H9 (cell line): ENCODE measurements at regions not wholly inside any gene's neighbourhood (a gene's known extent, or its start where the extent isn't known, plus 50 kb on each side); places are given as distances from the start of the nearest gene placed in this dataset.

ENCODE experiments used
- DNase-seq: peaks from one replicate; pipeline ENCODE4 v3.0.0-alpha.2; 2017
- H2AFZ ChIP-seq: one replicate; pipeline ENCODE4 v1.6.1; 2013; ENCODE audit warnings: mild to moderate bottlenecking, low read length, control low read depth, moderate library complexity
- H2AK5ac ChIP-seq: 2 replicates; pipeline ENCODE4 v1.6.1; 2013; ENCODE audit warnings: low read length, control low read depth, mixed read lengths; ENCODE audit not compliant: insufficient read length
- H2BK120ac ChIP-seq: one replicate; pipeline ENCODE4 v1.6.1; 2013; ENCODE audit warnings: low read depth, mild to moderate bottlenecking, low read length, control low read depth, inconsistent platforms; ENCODE audit not compliant: poor library complexity, severe bottlenecking
- H2BK12ac ChIP-seq: 2 replicates; pipeline ENCODE4 v1.6.1; 2013; ENCODE audit warnings: low read length, control low read depth, mixed read lengths, low read depth; ENCODE audit not compliant: insufficient read length
- H2BK15ac ChIP-seq: 2 replicates; pipeline ENCODE4 v1.6.1; 2013; ENCODE audit warnings: low read depth, low read length, control low read depth
- H2BK20ac ChIP-seq: one replicate; pipeline ENCODE4 v1.6.1; 2013; ENCODE audit warnings: low read depth, mild to moderate bottlenecking, low read length, control low read depth, inconsistent platforms; ENCODE audit not compliant: poor library complexity, severe bottlenecking
- H2BK5ac ChIP-seq: 2 replicates; pipeline ENCODE4 v1.6.1; 2013; ENCODE audit warnings: low read length, control low read depth, mixed read lengths; ENCODE audit not compliant: insufficient read length
- H3K14ac ChIP-seq: 2 replicates; pipeline ENCODE4 v1.6.1; 2013; ENCODE audit warnings: low read length, control low read depth; ENCODE audit not compliant: insufficient read depth
- H3K18ac ChIP-seq: 2 replicates; pipeline ENCODE4 v1.6.1; 2013; ENCODE audit warnings: low read depth, mild to moderate bottlenecking, mixed read lengths, low read length, control low read depth; ENCODE audit not compliant: insufficient read length
- H3K23ac ChIP-seq: 2 replicates; pipeline ENCODE4 v1.6.1; 2013; ENCODE audit warnings: low read length, control low read depth, mixed read lengths, low read depth; ENCODE audit not compliant: insufficient read length
- H3K23me2 ChIP-seq: 2 replicates; pipeline ENCODE4 v1.6.1; 2013; ENCODE audit warnings: low read depth, mild to moderate bottlenecking, mixed read lengths, low read length, control low read depth; ENCODE audit not compliant: insufficient read length, poor library complexity, severe bottlenecking
- H3K27ac ChIP-seq: 2 replicates; pipeline ENCODE4 v1.5.1; 2013; ENCODE audit warnings: low read length, control low read depth, mixed read lengths, low read depth; ENCODE audit not compliant: insufficient read length
- H3K27me3 ChIP-seq: 2 replicates; pipeline ENCODE4 v1.6.1; 2013; ENCODE audit warnings: low read length, control low read depth, inconsistent platforms; ENCODE audit not compliant: insufficient read depth
- H3K4ac ChIP-seq: 2 replicates; pipeline ENCODE4 v1.6.1; 2013; ENCODE audit warnings: low read depth, mild to moderate bottlenecking, control low read depth, inconsistent platforms, low read length, moderate library complexity
- H3K4me1 ChIP-seq: 2 replicates; pipeline ENCODE4 v1.6.1; 2013; ENCODE audit warnings: low read length, control low read depth, inconsistent platforms; ENCODE audit not compliant: insufficient read depth
- H3K4me2 ChIP-seq: 2 replicates; pipeline ENCODE4 v1.6.1; 2013; ENCODE audit warnings: low read length, control low read depth, mixed read lengths; ENCODE audit not compliant: insufficient read length, insufficient read depth
- H3K56ac ChIP-seq: 2 replicates; pipeline ENCODE4 v1.6.1; 2013; ENCODE audit warnings: low read depth, mild to moderate bottlenecking, mixed read lengths, low read length, control low read depth; ENCODE audit not compliant: insufficient read length
- H3K79me1 ChIP-seq: 2 replicates; pipeline ENCODE4 v1.6.1; 2013; ENCODE audit warnings: low read depth, mild to moderate bottlenecking, moderate library complexity, low read length, control low read depth, inconsistent platforms; ENCODE audit not compliant: insufficient read depth, poor library complexity, severe bottlenecking
- H3K79me2 ChIP-seq: 2 replicates; pipeline ENCODE4 v1.6.1; 2013; ENCODE audit warnings: low read length, control low read depth, inconsistent platforms; ENCODE audit not compliant: insufficient read depth
- H3K9ac ChIP-seq: 2 replicates; pipeline ENCODE4 v1.6.1; 2013; ENCODE audit warnings: low read length, control low read depth, mixed read lengths; ENCODE audit not compliant: insufficient read length; ENCODE audit errors: extremely low read depth
- H3K9me3 ChIP-seq: one replicate; pipeline ENCODE4 v1.6.1; 2013; ENCODE audit warnings: low read depth, low read length, inconsistent platforms; ENCODE audit not compliant: control insufficient read depth
- H3T11ph ChIP-seq: one replicate; pipeline ENCODE4 v1.6.1; 2013; ENCODE audit warnings: mild to moderate bottlenecking, low read length, control low read depth, inconsistent platforms
- H4K20me1 ChIP-seq: one replicate; pipeline ENCODE4 v1.6.1; 2013; ENCODE audit not compliant: control insufficient read depth, insufficient read length, insufficient read depth
- H4K5ac ChIP-seq: 2 replicates; pipeline ENCODE4 v1.6.1; 2013; ENCODE audit warnings: low read depth, mild to moderate bottlenecking, mixed read lengths, low read length, control low read depth; ENCODE audit not compliant: insufficient read length
- H4K8ac ChIP-seq: replicated peaks from 2 replicates; pipeline ENCODE4 v1.6.1; 2013; ENCODE audit warnings: low read length, control low read depth, mixed read lengths, low read depth; ENCODE audit not compliant: insufficient read length
- H4K91ac ChIP-seq: 2 replicates; pipeline ENCODE4 v1.6.1; 2013; ENCODE audit warnings: low read depth, mild to moderate bottlenecking, moderate library complexity, mixed read lengths, low read length, control low read depth; ENCODE audit not compliant: insufficient read length
- H3K27ac Mint-ChIP-seq, 3 experiments: 2 replicates in 2 of 3; 3 replicates in 1 of 3; pipeline ENCODE4 v1.8.0; 2020 to 2021; ENCODE audit warnings: mixed read lengths in 3 of 3, mild to moderate bottlenecking in 1 of 3, moderate library complexity in 1 of 3
- H3K27me3 Mint-ChIP-seq: 2 replicates; pipeline ENCODE4 v1.8.0; 2021; ENCODE audit warnings: low read depth, mild to moderate bottlenecking, moderate library complexity, mixed read lengths
- H3K36me3 Mint-ChIP-seq, 3 experiments: 2 replicates in 2 of 3; 3 replicates in 1 of 3; pipeline ENCODE4 v1.8.0; 2020 to 2021; ENCODE audit warnings: low read depth in 3 of 3, mixed read lengths in 3 of 3; ENCODE audit not compliant: insufficient read depth in 1 of 3
- H3K4me1 Mint-ChIP-seq, 2 experiments: 2 replicates each; pipeline ENCODE4 v1.8.0; 2020; ENCODE audit warnings: mixed read lengths in 2 of 2
- H3K4me3 Mint-ChIP-seq, 2 experiments: 2 replicates in 1 of 2; 3 replicates in 1 of 2; pipeline ENCODE4 v1.8.0; 2020 to 2021; ENCODE audit warnings: mild to moderate bottlenecking in 2 of 2, mixed read lengths in 2 of 2, moderate library complexity in 1 of 2
- H3K9me3 Mint-ChIP-seq, 2 experiments: 2 replicates in 1 of 2; 3 replicates in 1 of 2; pipeline ENCODE4 v1.8.0; 2020; ENCODE audit warnings: mild to moderate bottlenecking in 2 of 2, mixed read lengths in 2 of 2, moderate library complexity in 1 of 2
- CTCF ChIP-seq: fragments of 200-600 bp; sonication (generic); conservative IDR thresholded peaks from 3 replicates; pipeline ENCODE4 v1.8.0; 2021; ENCODE audit warnings: antibody characterized with exemption, mild to moderate bottlenecking
- WGBS: extraction: QIAGEN DNeasy Blood & Tissue Kit; methylation state at CpG from one replicate; pipeline ENCODE4 v1.1.7; 2013; ENCODE audit warnings: missing lambda C conversion rate, low lambda C conversion rate, mixed read lengths; ENCODE audit not compliant: insufficient read length; ENCODE audit errors: extremely low coverage; 5-methylcytosine and 5-hydroxymethylcytosine counted together

GRCh38 chr4:181525634-181526033 is 717.6 kb upstream of the TENM3 start:
- Histone ChIP-seq H3K18ac (no peak overlapping the region), H2BK15ac (no peak overlapping the region), H3K4me2 (no peak overlapping the region), H2BK20ac (no peak overlapping the region), H3K9me3 (no peaks in the 10 kb centered on the region), H3K27me3 (no peaks in the 10 kb centered on the region), H3K23me2 (no peaks in the 10 kb centered on the region), H3K27ac (no peak overlapping the region), H2BK12ac (no peak overlapping the region), H4K5ac (no peak overlapping the region), H3K14ac (no peak overlapping the region), H3K79me1 (no peaks in the 10 kb centered on the region), H3K23ac (no peak overlapping the region), H2AK5ac (no peak overlapping the region), H3K9ac (no peak overlapping the region), H3K4ac (no peak overlapping the region), H2AFZ (no peak overlapping the region), H4K8ac (no peak overlapping the region), H2BK5ac (no peak overlapping the region), H3K79me2 (no peaks in the 10 kb centered on the region), H3K56ac (no peak overlapping the region), H4K20me1 (no peaks in the 10 kb centered on the region), H3T11ph (no peak overlapping the region), H4K91ac (no peak overlapping the region), H2BK120ac (no peak overlapping the region), H3K4me1 (0 out of 2 replicates have a peak, but pooled peaks cover 4% of the 10 kb centered on the region)
- Mint-ChIP-seq H3K27me3 (peaks cover 1% of the 10 kb centered on the region; the same call in 1 of the 2 replicates), H3K9me3 (no peaks in the 10 kb centered on the region), H3K36me3 (no peaks in the 10 kb centered on the region), H3K4me1 (peaks cover 16 to 20% of the 10 kb centered on the region in 2 experiments), H3K4me3 (no peak overlapping the region), H3K27ac (no peak overlapping the region)
- no peak for DNase-seq
- no CpG with 5 or more reads among the region's 3 CpGs for WGBS
- TF ChIP-seq CTCF, result no peak
